ENCODE measurements at regions not wholly inside any gene's neighbourhood (a gene's known extent, or its start where the extent isn't known, plus 50 kb on each side); places are given as distances from the start of the nearest gene placed in this dataset.

DNA sequence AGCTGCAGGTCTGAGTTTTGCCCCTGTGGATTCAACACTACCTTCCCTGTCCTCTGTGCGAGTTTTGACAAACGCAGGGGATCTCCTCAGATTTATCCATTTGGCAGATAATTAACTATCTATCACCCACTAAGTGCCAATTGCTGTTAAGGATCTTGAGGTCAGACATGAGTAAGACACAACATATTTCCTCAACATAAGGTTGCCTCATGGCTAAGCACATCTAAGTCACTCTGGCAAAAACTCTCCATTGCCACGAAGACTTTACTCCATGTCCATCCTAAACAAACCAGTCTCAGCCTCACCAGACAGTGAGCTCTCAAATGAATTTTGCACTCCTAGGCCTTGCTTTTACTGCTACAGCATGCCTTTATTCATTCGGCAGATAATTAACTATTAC, 408.4 kb downstream of the MAFB start:
- no peaks in the 10 kb centered on the region for H3K4me1 ChIP-seq (ENCODE audit: control insufficient read depth, insufficient read depth, low read length)
- H3K27ac ChIP-seq (ENCODE audit: extremely low read depth, low read depth, low read length) = no peak overlapping the region
- no peak for TF ChIP-seq ZBTB17 (tag by site-specific recombination; IDR thresholded peaks at IDR 0.05)
- TF ChIP-seq, protein P1, sequence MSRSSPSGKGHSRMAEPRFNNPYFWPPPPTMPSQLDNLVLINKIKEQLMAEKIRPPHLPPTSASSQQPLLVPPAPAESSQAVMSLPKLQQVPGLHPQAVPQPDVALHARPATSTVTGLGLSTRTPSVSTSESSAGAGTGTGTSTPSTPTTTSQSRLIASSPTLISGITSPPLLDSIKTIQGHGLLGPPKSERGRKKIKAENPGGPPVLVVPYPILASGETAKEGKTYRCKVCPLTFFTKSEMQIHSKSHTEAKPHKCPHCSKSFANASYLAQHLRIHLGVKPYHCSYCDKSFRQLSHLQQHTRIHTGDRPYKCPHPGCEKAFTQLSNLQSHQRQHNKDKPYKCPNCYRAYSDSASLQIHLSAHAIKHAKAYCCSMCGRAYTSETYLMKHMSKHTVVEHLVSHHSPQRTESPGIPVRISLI (tag by site-specific recombination; IDR thresholded peaks at IDR 0.05) = no peak
- no peak for TF ChIP-seq ZSCAN23 (tag by site-specific recombination; IDR thresholded peaks at IDR 0.05)
- TF ChIP-seq ZXDB (tag by site-specific recombination; IDR thresholded peaks at IDR 0.05) = no peak
- TF ChIP-seq, protein P2, sequence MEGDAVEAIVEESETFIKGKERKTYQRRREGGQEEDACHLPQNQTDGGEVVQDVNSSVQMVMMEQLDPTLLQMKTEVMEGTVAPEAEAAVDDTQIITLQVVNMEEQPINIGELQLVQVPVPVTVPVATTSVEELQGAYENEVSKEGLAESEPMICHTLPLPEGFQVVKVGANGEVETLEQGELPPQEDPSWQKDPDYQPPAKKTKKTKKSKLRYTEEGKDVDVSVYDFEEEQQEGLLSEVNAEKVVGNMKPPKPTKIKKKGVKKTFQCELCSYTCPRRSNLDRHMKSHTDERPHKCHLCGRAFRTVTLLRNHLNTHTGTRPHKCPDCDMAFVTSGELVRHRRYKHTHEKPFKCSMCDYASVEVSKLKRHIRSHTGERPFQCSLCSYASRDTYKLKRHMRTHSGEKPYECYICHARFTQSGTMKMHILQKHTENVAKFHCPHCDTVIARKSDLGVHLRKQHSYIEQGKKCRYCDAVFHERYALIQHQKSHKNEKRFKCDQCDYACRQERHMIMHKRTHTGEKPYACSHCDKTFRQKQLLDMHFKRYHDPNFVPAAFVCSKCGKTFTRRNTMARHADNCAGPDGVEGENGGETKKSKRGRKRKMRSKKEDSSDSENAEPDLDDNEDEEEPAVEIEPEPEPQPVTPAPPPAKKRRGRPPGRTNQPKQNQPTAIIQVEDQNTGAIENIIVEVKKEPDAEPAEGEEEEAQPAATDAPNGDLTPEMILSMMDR (tag by site-specific recombination; IDR thresholded peaks at IDR 0.05) = no peak
- no peak for TF ChIP-seq TCF7L2 (IDR thresholded peaks at IDR 0.05; ENCODE audit: borderline replicate concordance, low read depth, low read length)
- TF ChIP-seq KLF1 (tag by site-specific recombination; IDR thresholded peaks at IDR 0.05) = no peak
- TF ChIP-seq ZNF514 (tag by site-specific recombination; IDR thresholded peaks at IDR 0.05) = no peak
- no peak for TF ChIP-seq ZNF423 (tag by site-specific recombination; IDR thresholded peaks at IDR 0.05)
- no peak for TF ChIP-seq ZNF350 (tag by site-specific recombination; IDR thresholded peaks at IDR 0.05)
- no peak for TF ChIP-seq ZNF394 (tag by site-specific recombination; IDR thresholded peaks at IDR 0.05; ENCODE audit: borderline replicate concordance)
- TF ChIP-seq ZNF664 (tag by site-specific recombination; IDR thresholded peaks at IDR 0.05) = no peak
- no peak for TF ChIP-seq ZNF23 (tag by site-specific recombination; IDR thresholded peaks at IDR 0.05; ENCODE audit: borderline replicate concordance)
- TF ChIP-seq, protein P3, sequence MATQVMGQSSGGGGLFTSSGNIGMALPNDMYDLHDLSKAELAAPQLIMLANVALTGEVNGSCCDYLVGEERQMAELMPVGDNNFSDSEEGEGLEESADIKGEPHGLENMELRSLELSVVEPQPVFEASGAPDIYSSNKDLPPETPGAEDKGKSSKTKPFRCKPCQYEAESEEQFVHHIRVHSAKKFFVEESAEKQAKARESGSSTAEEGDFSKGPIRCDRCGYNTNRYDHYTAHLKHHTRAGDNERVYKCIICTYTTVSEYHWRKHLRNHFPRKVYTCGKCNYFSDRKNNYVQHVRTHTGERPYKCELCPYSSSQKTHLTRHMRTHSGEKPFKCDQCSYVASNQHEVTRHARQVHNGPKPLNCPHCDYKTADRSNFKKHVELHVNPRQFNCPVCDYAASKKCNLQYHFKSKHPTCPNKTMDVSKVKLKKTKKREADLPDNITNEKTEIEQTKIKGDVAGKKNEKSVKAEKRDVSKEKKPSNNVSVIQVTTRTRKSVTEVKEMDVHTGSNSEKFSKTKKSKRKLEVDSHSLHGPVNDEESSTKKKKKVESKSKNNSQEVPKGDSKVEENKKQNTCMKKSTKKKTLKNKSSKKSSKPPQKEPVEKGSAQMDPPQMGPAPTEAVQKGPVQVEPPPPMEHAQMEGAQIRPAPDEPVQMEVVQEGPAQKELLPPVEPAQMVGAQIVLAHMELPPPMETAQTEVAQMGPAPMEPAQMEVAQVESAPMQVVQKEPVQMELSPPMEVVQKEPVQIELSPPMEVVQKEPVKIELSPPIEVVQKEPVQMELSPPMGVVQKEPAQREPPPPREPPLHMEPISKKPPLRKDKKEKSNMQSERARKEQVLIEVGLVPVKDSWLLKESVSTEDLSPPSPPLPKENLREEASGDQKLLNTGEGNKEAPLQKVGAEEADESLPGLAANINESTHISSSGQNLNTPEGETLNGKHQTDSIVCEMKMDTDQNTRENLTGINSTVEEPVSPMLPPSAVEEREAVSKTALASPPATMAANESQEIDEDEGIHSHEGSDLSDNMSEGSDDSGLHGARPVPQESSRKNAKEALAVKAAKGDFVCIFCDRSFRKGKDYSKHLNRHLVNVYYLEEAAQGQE (tag by site-specific recombination; IDR thresholded peaks at IDR 0.05) = no peak
- H3K9me3 ChIP-seq (ENCODE audit: control insufficient read depth, insufficient read depth, low read depth, low read length) = no peaks in the 10 kb centered on the region
- POLR2A ChIA-PET = interaction anchor here (0.7 kb wide), 1 partner anchor 407 kb away, joined by 3 read pairs; no protein-coding TSS in a partner anchor
- no peaks in the 10 kb centered on the region for H3K36me3 ChIP-seq (ENCODE audit: control insufficient read depth in 2 of 2, insufficient read depth in 1 of 2, low read length in 2 of 2)
- CTCF ChIA-PET = no interaction called here
- H3K4me3 ChIP-seq (ENCODE audit: low read depth, low read length) = no peak overlapping the region

DNA sequence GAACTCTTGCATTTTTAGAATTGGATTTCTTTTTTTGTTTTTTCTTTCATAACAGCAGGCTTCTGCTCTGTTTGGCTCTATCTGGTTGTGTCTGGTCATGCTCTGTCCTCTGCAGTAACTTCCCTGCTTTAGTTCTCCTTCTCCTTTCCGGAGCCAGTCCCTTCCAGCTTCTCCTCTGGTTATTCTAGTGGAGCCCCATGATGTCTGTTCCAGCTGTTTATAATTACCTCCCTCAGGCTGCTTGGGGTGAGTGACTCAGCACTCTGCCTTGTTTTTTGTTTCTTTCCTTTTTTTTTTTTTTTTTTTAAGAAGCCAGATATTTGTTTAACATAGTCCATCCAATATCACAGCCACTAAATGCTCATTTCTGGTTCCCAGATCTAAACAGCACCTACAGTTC, 409.6 kb downstream of the MAFB start:
- ChIA-PET CTCF (interaction anchor here (0.6 kb wide), 1 partner anchor 598 kb away, joined by 3 read pairs; no protein-coding TSS in a partner anchor), POLR2A (interaction anchor here (1.8 kb wide), 1 partner anchor 410 kb away, joined by 5 read pairs; the partner anchor contains the start of gene MAFB)
- H3K9me3 ChIP-seq (ENCODE audit: control insufficient read depth, insufficient read depth, low read depth, low read length) = no peaks in the 10 kb centered on the region
- no peaks in the 10 kb centered on the region for H3K36me3 ChIP-seq (ENCODE audit: control insufficient read depth in 2 of 2, insufficient read depth in 1 of 2, low read length in 2 of 2)
- no peak overlapping the region for H3K27ac ChIP-seq (ENCODE audit: extremely low read depth, low read depth, low read length)
- H3K4me3 ChIP-seq (ENCODE audit: low read depth, low read length) = no peak overlapping the region
- peaks cover 4% of the 10 kb centered on the region for H3K4me1 ChIP-seq (ENCODE audit: control insufficient read depth, insufficient read depth, low read length)
- TF ChIP-seq ZBTB8A (tag by site-specific recombination; IDR thresholded peaks at IDR 0.05) = peak; percentile 75
- no peak for TF ChIP-seq ZNF629 (tag by site-specific recombination; IDR thresholded peaks at IDR 0.05)
- TF ChIP-seq, protein P4, sequence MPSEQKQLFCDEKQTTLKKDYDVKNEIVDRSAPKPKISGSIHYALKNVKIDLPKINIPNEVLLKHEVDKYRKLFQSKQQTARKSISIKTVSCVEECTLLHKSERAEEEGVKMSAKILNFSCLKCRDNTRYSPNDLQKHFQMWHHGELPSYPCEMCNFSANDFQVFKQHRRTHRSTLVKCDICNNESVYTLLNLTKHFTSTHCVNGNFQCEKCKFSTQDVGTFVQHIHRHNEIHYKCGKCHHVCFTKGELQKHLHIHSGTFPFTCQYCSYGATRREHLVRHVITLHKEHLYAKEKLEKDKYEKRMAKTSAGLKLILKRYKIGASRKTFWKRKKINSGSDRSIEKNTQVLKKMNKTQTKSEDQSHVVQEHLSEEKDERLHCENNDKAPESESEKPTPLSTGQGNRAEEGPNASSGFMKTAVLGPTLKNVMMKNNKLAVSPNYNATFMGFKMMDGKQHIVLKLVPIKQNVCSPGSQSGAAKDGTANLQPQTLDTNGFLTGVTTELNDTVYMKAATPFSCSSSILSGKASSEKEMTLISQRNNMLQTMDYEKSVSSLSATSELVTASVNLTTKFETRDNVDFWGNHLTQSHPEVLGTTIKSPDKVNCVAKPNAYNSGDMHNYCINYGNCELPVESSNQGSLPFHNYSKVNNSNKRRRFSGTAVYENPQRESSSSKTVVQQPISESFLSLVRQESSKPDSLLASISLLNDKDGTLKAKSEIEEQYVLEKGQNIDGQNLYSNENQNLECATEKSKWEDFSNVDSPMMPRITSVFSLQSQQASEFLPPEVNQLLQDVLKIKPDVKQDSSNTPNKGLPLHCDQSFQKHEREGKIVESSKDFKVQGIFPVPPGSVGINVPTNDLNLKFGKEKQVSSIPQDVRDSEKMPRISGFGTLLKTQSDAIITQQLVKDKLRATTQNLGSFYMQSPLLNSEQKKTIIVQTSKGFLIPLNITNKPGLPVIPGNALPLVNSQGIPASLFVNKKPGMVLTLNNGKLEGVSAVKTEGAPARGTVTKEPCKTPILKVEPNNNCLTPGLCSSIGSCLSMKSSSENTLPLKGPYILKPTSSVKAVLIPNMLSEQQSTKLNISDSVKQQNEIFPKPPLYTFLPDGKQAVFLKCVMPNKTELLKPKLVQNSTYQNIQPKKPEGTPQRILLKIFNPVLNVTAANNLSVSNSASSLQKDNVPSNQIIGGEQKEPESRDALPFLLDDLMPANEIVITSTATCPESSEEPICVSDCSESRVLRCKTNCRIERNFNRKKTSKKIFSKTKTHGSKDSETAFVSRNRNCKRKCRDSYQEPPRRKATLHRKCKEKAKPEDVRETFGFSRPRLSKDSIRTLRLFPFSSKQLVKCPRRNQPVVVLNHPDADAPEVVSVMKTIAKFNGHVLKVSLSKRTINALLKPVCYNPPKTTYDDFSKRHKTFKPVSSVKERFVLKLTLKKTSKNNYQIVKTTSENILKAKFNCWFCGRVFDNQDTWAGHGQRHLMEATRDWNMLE (tag by site-specific recombination; conservative IDR thresholded peaks at IDR 0.05; ENCODE audit: low read depth) = no peak
- TF ChIP-seq ZNF747 (tag by site-specific recombination; IDR thresholded peaks at IDR 0.05) = no peak
- no peak for TF ChIP-seq ZSCAN16 (tag by site-specific recombination; IDR thresholded peaks at IDR 0.05)
- TF ChIP-seq GLIS1 (tag by site-specific recombination; IDR thresholded peaks at IDR 0.05) = peak; percentile 67
- no peak for TF ChIP-seq SCRT2 (tag by site-specific recombination; IDR thresholded peaks at IDR 0.05)
- no peak for TF ChIP-seq ZFHX2 (tag by site-specific recombination; conservative IDR thresholded peaks at IDR 0.05)
- peak; percentile 66 for TF ChIP-seq ZNF394 (tag by site-specific recombination; IDR thresholded peaks at IDR 0.05; ENCODE audit: borderline replicate concordance)
- TF ChIP-seq, protein P5, sequence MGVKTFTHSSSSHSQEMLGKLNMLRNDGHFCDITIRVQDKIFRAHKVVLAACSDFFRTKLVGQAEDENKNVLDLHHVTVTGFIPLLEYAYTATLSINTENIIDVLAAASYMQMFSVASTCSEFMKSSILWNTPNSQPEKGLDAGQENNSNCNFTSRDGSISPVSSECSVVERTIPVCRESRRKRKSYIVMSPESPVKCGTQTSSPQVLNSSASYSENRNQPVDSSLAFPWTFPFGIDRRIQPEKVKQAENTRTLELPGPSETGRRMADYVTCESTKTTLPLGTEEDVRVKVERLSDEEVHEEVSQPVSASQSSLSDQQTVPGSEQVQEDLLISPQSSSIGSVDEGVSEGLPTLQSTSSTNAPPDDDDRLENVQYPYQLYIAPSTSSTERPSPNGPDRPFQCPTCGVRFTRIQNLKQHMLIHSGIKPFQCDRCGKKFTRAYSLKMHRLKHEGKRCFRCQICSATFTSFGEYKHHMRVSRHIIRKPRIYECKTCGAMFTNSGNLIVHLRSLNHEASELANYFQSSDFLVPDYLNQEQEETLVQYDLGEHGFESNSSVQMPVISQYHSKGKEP (tag by site-specific recombination; IDR thresholded peaks at IDR 0.05) = no peak

Measured in HEK293 (cell line).